ENCODE measurements at regions not wholly inside any gene's neighbourhood (a gene's known extent, or its start where the extent isn't known, plus 50 kb on each side); places are given as distances from the start of the nearest gene placed in this dataset.

DNA sequence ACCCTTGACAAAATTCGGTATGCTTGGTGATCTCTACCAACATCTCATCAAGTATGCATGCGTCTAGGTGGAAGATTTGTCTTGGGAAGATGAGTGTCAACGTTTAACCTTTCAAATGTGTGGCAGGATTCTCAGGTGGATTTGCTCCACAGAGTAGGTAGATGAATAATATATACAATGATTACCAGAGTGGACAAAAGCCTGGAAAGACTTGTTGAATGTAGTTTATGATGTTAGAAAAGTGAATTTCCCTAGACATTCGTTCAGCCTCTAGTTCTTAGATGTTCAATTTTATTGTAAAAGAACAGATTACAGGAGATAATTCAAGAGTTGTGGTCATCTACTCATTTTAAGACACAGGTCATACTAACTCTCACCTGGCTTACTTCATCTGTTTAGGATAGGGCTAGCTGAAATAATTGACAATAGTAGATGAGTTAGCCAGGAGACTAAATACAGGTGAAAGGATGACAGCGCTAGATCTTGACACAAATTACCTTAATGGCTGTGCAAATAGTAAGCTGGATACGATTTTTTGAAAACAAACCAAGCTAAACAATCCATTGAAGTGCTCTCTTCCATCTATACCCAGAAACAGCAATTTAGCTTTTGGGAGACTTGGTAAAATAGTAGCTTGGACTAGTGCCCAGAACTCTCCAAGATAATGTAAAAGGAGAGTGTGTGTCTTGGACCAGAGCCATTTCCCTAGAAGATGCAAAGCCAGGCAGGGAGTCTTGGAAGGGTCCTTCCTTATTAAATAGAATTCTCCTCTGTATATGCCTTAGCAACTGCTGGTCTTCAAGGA is 168.0 kb downstream of the DACT1 start:
- FAIRE-seq (no peak), DNase-seq (ENCODE audit: insufficient read length) (no peak)

DNA sequence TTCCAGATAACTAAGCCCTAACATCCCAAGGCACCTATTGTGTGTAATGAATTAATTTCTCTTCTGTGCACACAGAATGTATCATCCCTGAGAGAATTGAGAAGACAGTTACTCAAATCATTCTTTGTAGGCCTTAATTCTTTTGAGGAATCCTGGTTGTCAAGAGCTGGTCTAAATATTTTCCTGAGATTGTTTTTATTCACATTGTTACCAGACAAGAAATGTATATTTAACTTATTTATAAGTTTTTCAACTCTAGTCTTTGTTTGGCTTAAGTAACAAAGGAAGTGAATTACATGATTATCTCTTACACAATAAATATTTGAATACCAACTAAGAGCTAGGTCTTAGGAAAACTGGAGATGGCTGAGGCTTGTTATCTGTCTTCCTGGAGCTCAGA is 169.4 kb downstream of the DACT1 start:
- DNase-seq (ENCODE audit: insufficient read length), result no peak
- no peak for FAIRE-seq

More for the DNA sequence above, 168.0 kb downstream of the DACT1 start:
- TF ChIP-seq POLR2A (IDR thresholded peaks at IDR 0.05; ENCODE audit: low read depth, low read length), result no peak
- TF ChIP-seq POLR2AphosphoS5 (IDR thresholded peaks at IDR 0.05; ENCODE audit: low read depth, low read length), result no peak
- TF ChIP-seq TAF1 (IDR thresholded peaks at IDR 0.05; ENCODE audit: borderline replicate concordance, low read depth, low read length), result no peak

DNA sequence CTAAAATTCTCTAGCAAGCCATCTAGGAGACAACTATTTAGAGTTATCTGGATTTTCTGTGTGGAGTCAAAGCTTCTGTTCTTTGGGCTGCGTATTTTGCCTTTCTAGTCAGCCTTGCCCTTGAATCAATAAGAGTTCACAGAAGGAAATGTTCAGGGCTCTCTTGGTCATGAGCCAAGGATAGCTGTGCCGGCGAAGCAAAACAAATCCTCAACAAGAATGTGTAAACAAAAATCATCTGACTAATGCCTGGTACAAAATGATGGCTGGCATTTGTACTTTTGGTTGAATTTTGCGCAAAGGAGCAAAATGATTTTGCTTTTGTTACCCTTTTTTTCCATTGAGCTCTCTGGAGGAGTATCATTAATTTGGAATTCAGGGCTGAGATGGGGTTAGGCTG is 171.1 kb downstream of the DACT1 start:
- no peak for TF ChIP-seq POLR2A (IDR thresholded peaks at IDR 0.05; ENCODE audit: low read depth, low read length)
- no peak for TF ChIP-seq POLR2AphosphoS5 (IDR thresholded peaks at IDR 0.05; ENCODE audit: low read depth, low read length)
- TF ChIP-seq TAF1 (IDR thresholded peaks at IDR 0.05; ENCODE audit: borderline replicate concordance, low read depth, low read length), result no peak
- DNase-seq (ENCODE audit: insufficient read length) (no peak), FAIRE-seq (no peak)

More for the DNA sequence above, 169.4 kb downstream of the DACT1 start:
- TF ChIP-seq POLR2A (IDR thresholded peaks at IDR 0.05; ENCODE audit: low read depth, low read length), result no peak
- TF ChIP-seq POLR2AphosphoS5 (IDR thresholded peaks at IDR 0.05; ENCODE audit: low read depth, low read length), result no peak
- no peak for TF ChIP-seq TAF1 (IDR thresholded peaks at IDR 0.05; ENCODE audit: borderline replicate concordance, low read depth, low read length)

DNA sequence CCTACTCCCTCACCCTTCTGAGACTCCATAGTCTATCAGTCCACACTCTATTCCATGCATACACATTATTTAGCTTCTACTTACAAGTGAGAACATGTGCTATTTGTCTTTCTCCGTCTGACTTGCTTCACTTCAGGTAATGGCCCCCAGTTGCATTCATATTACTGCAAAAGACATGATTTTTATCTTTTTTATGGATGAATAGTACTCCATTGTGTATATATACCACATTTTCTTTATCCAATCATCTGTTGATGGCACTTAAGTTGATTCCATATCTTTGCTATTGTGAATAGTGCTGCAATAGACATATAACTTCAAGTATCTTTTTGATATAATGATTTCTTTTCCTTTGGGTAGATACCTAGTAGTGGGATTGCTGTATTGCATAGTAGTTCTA is 171.8 kb downstream of the DACT1 start:
- FAIRE-seq (no peak), DNase-seq (ENCODE audit: insufficient read length) (no peak)
- no peak for TF ChIP-seq TAF1 (IDR thresholded peaks at IDR 0.05; ENCODE audit: borderline replicate concordance, low read depth, low read length)

DNA sequence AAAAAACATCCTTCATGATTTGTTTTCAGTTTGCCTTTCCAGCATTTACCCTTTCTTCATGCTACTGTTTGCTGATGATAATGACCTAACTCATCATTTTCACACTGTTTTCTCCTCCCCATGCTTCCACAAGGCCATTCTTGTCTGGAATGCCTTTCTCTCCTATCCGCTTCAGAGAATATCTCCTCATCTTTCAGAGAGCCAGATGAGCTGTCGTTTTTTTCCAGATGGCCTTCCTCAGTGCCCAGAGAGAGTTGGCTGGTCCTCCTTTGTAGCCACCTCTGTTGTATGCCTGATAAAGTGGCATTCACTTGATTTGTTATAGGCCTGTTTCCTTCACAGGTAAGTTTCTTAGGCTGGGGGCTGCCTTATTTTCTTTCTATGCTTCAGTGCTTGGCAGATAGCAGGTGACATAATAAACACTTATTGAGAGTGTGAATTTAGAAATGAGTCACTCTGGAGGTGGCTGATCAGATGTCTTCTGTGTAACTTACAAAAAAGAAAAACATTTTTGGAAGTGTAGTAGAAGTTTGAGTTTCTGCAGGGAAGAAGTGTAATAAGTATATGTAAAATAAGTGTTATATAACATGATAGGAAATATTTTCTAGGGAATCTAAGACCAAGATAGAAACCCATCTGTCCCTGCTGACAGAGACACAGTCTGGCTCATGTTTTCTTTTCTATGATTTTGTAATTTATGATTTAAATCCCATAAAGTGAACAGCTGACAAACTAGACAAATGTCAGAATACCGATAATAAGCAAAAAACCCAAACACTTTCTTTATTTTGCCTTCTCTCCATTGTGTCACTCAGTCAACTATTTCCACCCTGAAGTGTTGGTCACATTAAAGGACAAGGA is 174.5 kb downstream of the DACT1 start:
- DNase-seq (ENCODE audit: insufficient read length) (no peak), FAIRE-seq (peak; percentile 36)
- no peak for TF ChIP-seq POLR2A (IDR thresholded peaks at IDR 0.05; ENCODE audit: low read depth, low read length)
- TF ChIP-seq POLR2AphosphoS5 (IDR thresholded peaks at IDR 0.05; ENCODE audit: low read depth, low read length), result no peak
- TF ChIP-seq TAF1 (IDR thresholded peaks at IDR 0.05; ENCODE audit: borderline replicate concordance, low read depth, low read length), result no peak

DNA sequence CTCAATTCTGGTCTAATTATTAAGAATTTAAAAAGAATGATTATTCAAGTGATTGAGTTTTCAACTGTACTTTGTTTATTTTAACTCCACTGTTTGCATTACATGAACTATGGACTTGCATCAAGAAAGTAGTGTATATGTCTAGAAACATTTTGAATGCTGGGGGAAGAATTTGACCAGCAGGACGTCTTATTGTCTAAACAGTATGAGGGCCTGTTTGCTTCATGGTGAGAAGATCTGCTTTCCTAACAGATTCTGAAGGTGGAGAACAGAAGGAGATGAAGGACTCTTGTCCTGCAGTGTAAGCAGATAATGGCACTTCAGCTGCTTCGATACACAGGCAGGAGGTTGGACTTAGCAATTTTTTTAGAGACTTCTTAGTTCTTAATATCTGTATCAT is 176.0 kb downstream of the DACT1 start:
- FAIRE-seq (no peak), DNase-seq (ENCODE audit: insufficient read length) (no peak)
- no peak for TF ChIP-seq POLR2AphosphoS5 (IDR thresholded peaks at IDR 0.05; ENCODE audit: low read depth, low read length)
- TF ChIP-seq TAF1 (IDR thresholded peaks at IDR 0.05; ENCODE audit: borderline replicate concordance, low read depth, low read length), result no peak
- TF ChIP-seq POLR2A (IDR thresholded peaks at IDR 0.05; ENCODE audit: low read depth, low read length), result no peak

DNA sequence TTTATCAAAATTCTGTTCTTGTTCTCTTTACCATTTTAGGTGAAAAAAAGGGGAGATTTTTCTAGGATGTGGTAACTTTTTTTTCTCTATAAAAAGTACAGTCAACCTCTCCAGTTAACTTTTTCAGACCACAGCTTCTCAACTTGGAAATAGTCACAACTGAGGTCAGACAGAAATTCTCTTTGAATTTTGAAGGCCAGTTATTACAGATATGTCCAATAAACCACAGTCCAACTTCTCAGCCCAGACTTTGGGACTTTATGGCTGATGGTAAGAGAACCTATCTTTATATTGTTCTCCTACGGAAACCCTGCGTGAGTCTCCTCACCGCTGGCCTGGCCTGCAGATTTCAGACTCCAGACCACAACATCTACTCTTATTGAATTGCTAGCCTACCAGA is 176.7 kb downstream of the DACT1 start:
- DNase-seq (ENCODE audit: insufficient read length) (no peak), FAIRE-seq (no peak)
- TF ChIP-seq POLR2AphosphoS5 (IDR thresholded peaks at IDR 0.05; ENCODE audit: low read depth, low read length) (no peak), POLR2A (IDR thresholded peaks at IDR 0.05; ENCODE audit: low read depth, low read length) (no peak), TAF1 (IDR thresholded peaks at IDR 0.05; ENCODE audit: borderline replicate concordance, low read depth, low read length) (no peak)

DNA sequence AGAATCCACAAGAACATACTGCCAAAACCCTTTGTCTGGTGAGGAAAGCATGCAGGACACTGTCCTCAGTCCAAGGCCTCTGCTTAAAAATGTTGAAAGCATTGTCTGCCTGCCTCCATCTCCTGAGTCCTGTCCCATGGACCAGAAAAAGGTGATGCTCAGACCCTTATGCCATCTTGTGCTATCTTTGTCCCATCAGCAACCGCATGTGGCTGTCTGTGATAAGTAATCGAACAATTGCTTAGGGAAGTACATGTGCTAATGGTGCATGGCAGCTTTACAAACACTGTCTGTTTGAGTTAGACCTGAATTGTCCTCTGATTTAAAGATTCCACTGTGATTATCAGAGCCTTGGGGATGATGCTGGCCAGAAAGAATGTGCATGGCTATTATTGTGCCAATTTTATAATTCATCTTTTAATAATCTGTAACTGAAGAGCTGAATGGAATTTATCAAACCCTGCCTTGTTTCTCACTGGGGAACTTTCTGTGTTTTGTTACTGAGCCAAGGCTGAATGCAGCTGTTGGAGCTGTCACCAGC is 177.5 kb downstream of the DACT1 start:
- FAIRE-seq, result no peak
- no peak for DNase-seq (ENCODE audit: insufficient read length)
- TF ChIP-seq POLR2AphosphoS5 (IDR thresholded peaks at IDR 0.05; ENCODE audit: low read depth, low read length), result no peak
- no peak for TF ChIP-seq POLR2A (IDR thresholded peaks at IDR 0.05; ENCODE audit: low read depth, low read length)
- TF ChIP-seq TAF1 (IDR thresholded peaks at IDR 0.05; ENCODE audit: borderline replicate concordance, low read depth, low read length), result no peak

DNA sequence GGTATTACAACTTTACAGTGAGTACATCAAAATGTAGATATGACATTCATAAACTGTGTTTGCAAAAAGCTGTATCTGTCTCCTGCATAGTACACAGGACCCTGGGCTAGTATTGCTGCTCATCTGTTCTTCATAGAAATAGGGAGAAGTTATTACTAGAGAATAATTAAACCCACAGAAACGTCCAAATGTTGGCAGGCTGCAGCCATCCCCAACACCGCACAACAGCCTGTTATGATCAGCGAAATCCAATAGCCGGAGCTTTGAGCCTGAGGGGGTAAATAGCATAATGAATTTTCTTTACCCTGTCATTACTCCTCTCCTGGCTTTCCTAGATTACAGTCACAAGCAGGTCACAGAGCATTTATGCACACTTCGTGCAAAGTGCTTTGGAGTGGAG is 178.0 kb downstream of the DACT1 start:
- TF ChIP-seq TAF1 (IDR thresholded peaks at IDR 0.05; ENCODE audit: borderline replicate concordance, low read depth, low read length), result no peak
- no peak for TF ChIP-seq POLR2A (IDR thresholded peaks at IDR 0.05; ENCODE audit: low read depth, low read length)
- TF ChIP-seq POLR2AphosphoS5 (IDR thresholded peaks at IDR 0.05; ENCODE audit: low read depth, low read length), result no peak
- DNase-seq (ENCODE audit: insufficient read length), result no peak
- no peak for FAIRE-seq

DNA sequence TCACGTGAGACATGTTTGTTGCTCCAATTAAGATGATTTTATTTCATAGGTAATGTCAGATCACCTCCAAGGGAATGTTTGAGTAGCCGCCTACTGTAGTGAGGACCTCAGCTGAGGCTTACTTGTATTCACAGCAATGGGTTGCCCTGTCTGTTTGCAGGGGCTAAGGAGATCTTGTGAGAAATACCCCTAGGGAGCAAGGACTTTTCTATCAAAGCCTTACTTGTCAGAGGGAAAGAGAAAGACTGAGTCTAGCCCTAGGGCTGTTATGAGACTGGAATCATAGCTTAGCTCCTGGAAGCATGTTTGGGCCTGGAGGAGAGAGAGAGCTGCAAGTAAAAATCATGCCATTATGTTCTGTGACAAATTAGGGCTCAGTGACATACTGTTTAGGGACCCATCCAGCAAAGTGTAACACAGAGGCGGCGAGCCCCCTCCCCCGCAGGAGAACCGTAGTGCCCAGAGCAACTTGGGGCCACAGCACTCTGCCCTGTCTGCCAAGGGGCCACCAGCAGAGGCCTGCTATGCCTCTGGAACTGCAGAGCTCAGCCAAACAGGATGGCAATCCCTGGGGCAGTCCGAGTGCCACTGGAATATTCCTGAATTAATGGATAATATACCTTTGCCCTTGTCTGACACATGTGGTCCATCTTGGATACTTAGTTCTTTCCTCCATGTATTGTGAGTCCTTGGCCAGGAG is 178.8 kb downstream of the DACT1 start:
- FAIRE-seq, result no peak
- TF ChIP-seq TAF1 (IDR thresholded peaks at IDR 0.05; ENCODE audit: borderline replicate concordance, low read depth, low read length) (no peak), POLR2A (IDR thresholded peaks at IDR 0.05; ENCODE audit: low read depth, low read length) (no peak), POLR2AphosphoS5 (IDR thresholded peaks at IDR 0.05; ENCODE audit: low read depth, low read length) (no peak)
- DNase-seq (ENCODE audit: insufficient read length), result no peak

DNA sequence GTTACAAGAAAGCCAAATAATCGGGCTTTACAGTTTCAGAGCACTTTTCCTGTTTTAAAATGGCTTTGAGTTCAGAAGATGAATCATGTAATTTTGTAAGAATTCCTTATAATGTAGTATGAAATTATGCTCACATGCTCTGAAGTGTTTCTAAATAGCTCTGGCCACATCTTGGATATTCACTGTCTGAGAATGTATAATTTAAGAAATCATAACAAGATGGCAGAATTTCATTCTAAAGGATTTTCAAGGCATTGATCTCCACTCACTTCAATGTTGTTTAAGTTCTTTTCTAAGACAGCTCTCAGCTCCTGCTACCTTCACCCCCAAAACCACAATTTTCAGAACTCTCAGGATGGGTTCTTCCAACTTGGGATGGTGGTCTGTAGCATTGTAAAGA is 180.1 kb downstream of the DACT1 start:
- TF ChIP-seq POLR2A (IDR thresholded peaks at IDR 0.05; ENCODE audit: low read depth, low read length) (no peak), TAF1 (IDR thresholded peaks at IDR 0.05; ENCODE audit: borderline replicate concordance, low read depth, low read length) (no peak), POLR2AphosphoS5 (IDR thresholded peaks at IDR 0.05; ENCODE audit: low read depth, low read length) (no peak)
- FAIRE-seq, result no peak
- no peak for DNase-seq (ENCODE audit: insufficient read length)
